ENCODE measurements at regions not wholly inside any gene's neighbourhood (a gene's known extent, or its start where the extent isn't known, plus 50 kb on each side); places are given as distances from the start of the nearest gene placed in this dataset.

DNA sequence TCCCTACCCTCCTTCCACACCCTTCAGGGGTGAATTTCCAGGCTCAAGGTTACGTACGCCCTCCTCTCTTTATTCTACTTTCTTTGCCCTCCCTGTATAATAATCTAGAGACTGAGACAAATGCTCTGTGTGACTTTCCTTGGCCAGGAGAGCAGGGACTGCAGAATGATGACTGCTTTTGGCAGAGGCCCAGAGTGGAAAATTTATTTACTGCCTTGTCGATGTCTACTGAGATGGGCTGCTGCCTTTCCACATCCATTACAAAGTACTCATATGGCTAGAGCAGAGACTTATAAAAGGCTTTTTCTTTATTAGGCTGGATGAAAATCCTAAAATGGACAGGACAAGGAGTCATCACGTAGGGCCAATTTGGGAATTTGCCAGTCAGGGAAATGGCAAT, 576.2 kb downstream of the TUSC7 start:
- no peaks in the 10 kb centered on the region for H3K4me1 ChIP-seq (ENCODE audit: control insufficient read depth, insufficient read depth, low read length)
- no peaks in the 10 kb centered on the region for H3K36me3 ChIP-seq (ENCODE audit: control insufficient read depth, insufficient read depth, low read length)
- no peaks in the 10 kb centered on the region for H3K27me3 ChIP-seq (ENCODE audit: control insufficient read depth, insufficient read depth, low read length)
- H3K4me3 ChIP-seq (ENCODE audit: low read length): no peak overlapping the region
- H3K9ac ChIP-seq (ENCODE audit: low read length): no peak overlapping the region
- no peaks in the 10 kb centered on the region for H3K9me3 ChIP-seq (ENCODE audit: control insufficient read depth, low read length)

DNA sequence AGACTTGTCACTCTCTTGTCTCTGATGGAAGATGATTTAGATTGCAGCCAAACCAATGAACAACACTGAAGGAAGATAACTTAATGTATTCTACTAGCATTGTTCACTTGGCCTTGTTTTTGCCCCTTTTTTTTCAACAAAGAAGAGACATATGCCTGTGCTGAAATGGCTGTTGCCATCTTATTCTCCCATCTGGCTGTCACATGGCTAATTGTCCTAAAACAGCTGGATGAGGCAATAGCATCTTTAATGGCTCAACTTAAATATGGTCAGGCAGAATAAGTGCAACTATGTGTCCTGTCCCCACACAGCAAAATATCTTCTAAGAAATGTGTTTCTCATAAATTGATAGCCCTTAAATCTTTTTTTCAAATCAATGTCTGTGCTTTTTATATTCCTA, 576.9 kb downstream of the TUSC7 start:
- no peaks in the 10 kb centered on the region for H3K4me1 ChIP-seq (ENCODE audit: control insufficient read depth, insufficient read depth, low read length)
- H3K9me3 ChIP-seq (ENCODE audit: control insufficient read depth, low read length): no peaks in the 10 kb centered on the region
- H3K9ac ChIP-seq (ENCODE audit: low read length): no peak overlapping the region
- no peaks in the 10 kb centered on the region for H3K27me3 ChIP-seq (ENCODE audit: control insufficient read depth, insufficient read depth, low read length)
- no peaks in the 10 kb centered on the region for H3K36me3 ChIP-seq (ENCODE audit: control insufficient read depth, insufficient read depth, low read length)
- H3K4me3 ChIP-seq (ENCODE audit: low read length): no peak overlapping the region

DNA sequence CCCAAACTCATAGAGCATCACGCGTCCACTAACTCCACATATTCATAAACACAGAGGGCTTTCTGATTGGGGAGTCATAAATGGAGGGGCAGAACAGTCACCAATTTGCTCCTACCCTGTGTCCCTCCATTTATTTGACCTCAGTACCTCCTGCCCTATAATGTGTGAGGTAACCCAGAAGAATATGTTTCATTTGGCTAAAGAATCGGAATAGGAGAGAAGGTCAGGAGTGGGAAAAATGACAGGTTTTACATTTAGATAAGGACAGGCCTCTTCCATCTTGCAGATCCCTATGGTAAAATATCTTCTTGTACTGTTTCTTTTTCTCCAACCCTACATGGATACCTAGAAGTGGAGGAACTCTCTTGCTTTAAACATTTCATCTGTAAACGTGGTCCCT, 578.0 kb downstream of the TUSC7 start:
- Histone ChIP-seq H3K9ac (ENCODE audit: low read length) (no peak overlapping the region), H3K9me3 (ENCODE audit: control insufficient read depth, low read length) (no peaks in the 10 kb centered on the region), H3K27me3 (ENCODE audit: control insufficient read depth, insufficient read depth, low read length) (no peaks in the 10 kb centered on the region), H3K36me3 (ENCODE audit: control insufficient read depth, insufficient read depth, low read length) (no peaks in the 10 kb centered on the region), H3K4me3 (ENCODE audit: low read length) (no peak overlapping the region), H3K4me1 (ENCODE audit: control insufficient read depth, insufficient read depth, low read length) (no peaks in the 10 kb centered on the region)

DNA sequence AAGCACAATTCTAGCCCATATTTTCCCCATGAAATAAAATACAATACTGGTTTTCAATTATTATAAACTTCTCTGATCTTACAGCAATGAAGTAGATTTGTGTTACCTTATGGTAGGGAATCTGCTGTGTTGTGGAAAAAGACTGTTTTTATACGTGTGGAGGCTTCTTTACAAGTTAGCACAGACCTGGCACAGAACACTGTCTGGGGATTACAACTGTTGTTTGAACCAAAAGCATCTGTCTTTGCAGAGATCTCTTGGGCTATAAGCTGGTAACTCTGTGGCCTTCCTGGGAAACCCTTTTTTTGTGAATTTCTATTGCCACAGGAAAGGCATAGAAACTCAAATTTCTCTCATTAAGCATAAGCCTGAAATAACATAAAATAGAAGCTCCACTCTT, 581.9 kb downstream of the TUSC7 start:
- Histone ChIP-seq H3K4me3 (ENCODE audit: low read length) (no peak overlapping the region), H3K36me3 (ENCODE audit: control insufficient read depth, insufficient read depth, low read length) (no peaks in the 10 kb centered on the region), H3K27me3 (ENCODE audit: control insufficient read depth, insufficient read depth, low read length) (no peaks in the 10 kb centered on the region), H3K4me1 (ENCODE audit: control insufficient read depth, insufficient read depth, low read length) (no peaks in the 10 kb centered on the region), H3K9ac (ENCODE audit: low read length) (no peak overlapping the region), H3K9me3 (ENCODE audit: control insufficient read depth, low read length) (no peaks in the 10 kb centered on the region)

DNA sequence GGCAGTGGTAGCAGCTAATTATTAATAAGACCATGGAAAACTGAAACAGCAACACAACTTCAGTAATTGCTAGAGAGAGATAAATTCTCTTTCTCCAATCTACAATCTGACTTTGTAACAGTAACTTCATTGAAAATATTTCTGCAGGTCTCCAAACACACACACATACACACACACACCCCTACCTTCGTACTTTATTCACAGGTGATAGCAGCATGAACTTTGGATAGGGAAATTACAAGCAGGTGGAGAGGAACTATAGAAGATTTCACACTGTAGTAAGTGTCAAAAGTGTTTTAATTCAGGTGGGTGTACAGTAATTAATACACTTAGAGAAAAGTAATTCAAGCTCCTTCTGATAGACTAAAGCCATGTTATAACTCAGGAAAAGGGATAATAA, 587.5 kb downstream of the TUSC7 start:
- Histone ChIP-seq H3K27me3 (ENCODE audit: control insufficient read depth, insufficient read depth, low read length) (no peaks in the 10 kb centered on the region), H3K9me3 (ENCODE audit: control insufficient read depth, low read length) (no peaks in the 10 kb centered on the region), H3K9ac (ENCODE audit: low read length) (no peak overlapping the region)

DNA sequence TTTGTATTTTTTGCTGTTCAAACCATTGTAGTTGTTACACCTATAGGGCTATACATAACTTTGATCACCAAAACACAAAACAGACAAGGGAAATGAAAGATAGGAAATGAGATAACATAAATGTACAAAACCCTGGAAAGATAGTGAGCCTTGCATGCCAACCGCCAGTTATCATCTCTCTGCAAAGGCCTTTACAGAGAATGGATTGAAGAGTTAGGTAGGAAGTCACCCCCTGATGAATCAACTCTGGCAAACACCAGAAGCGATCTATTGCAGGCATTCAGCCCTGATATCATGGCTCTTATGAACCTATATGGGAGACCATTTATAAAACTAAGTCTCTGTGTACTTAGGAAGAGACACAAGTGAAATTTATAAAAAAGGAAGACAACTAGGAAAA, 588.0 kb downstream of the TUSC7 start:
- H3K4me1 ChIP-seq (ENCODE audit: control insufficient read depth, insufficient read depth, low read length): peaks cover 6% of the 10 kb centered on the region
- no peak overlapping the region for H3K4me3 ChIP-seq (ENCODE audit: low read length)
- H3K27me3 ChIP-seq (ENCODE audit: control insufficient read depth, insufficient read depth, low read length): no peaks in the 10 kb centered on the region
- no peak overlapping the region for H3K9ac ChIP-seq (ENCODE audit: low read length)
- no peaks in the 10 kb centered on the region for H3K9me3 ChIP-seq (ENCODE audit: control insufficient read depth, low read length)
- H3K36me3 ChIP-seq (ENCODE audit: control insufficient read depth, insufficient read depth, low read length): no peaks in the 10 kb centered on the region

More for the DNA sequence above, 587.5 kb downstream of the TUSC7 start:
- Histone ChIP-seq H3K4me1 (ENCODE audit: control insufficient read depth, insufficient read depth, low read length) (peaks cover 6% of the 10 kb centered on the region), H3K36me3 (ENCODE audit: control insufficient read depth, insufficient read depth, low read length) (no peaks in the 10 kb centered on the region), H3K4me3 (ENCODE audit: low read length) (no peak overlapping the region)

DNA sequence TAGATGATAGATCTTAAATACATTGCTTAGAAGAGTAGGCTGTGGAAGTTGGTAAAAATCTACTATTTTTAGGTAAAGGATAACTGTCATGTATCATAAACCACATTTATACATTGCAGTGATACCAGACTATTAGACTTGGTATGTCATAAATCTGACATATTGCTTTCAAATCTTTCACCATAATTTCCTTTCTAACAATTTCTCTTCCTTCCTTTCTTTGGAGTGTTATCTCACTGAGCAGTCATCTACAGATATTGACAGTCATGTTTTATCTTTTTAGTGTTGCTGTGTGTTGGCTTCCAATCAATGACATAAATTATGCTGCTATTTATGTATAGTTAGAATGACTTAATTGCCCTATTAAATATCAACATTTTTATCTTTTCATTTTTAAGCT, 588.7 kb downstream of the TUSC7 start:
- Histone ChIP-seq H3K9me3 (ENCODE audit: control insufficient read depth, low read length) (no peaks in the 10 kb centered on the region), H3K4me3 (ENCODE audit: low read length) (no peak overlapping the region), H3K9ac (ENCODE audit: low read length) (no peak overlapping the region), H3K36me3 (ENCODE audit: control insufficient read depth, insufficient read depth, low read length) (no peaks in the 10 kb centered on the region), H3K4me1 (ENCODE audit: control insufficient read depth, insufficient read depth, low read length) (peaks cover 6% of the 10 kb centered on the region), H3K27me3 (ENCODE audit: control insufficient read depth, insufficient read depth, low read length) (no peaks in the 10 kb centered on the region)

DNA sequence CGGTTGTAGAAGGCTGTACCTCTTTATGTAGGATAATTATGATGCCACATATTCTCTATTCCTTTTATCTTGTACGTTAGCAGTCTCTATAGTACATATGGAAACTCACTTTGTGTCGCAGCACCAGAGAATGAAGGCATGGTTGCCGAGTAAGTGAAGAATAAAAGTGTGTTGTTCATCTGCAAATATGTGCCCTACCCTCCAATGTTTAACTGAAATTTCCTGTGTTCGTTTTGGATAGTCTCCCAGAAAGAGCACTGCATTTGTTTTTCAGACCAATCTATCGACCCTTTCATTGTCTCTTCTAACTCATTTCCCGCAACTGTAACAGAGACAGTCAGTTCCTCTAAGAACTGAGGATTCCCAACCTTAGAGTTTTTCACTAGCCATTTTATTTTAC, 592.8 kb downstream of the TUSC7 start:
- Histone ChIP-seq H3K9me3 (ENCODE audit: control insufficient read depth, low read length) (no peaks in the 10 kb centered on the region), H3K4me3 (ENCODE audit: low read length) (no peak overlapping the region), H3K9ac (ENCODE audit: low read length) (no peak overlapping the region), H3K4me1 (ENCODE audit: control insufficient read depth, insufficient read depth, low read length) (peaks cover 3% of the 10 kb centered on the region), H3K27me3 (ENCODE audit: control insufficient read depth, insufficient read depth, low read length) (no peaks in the 10 kb centered on the region), H3K36me3 (ENCODE audit: control insufficient read depth, insufficient read depth, low read length) (no peaks in the 10 kb centered on the region)

DNA sequence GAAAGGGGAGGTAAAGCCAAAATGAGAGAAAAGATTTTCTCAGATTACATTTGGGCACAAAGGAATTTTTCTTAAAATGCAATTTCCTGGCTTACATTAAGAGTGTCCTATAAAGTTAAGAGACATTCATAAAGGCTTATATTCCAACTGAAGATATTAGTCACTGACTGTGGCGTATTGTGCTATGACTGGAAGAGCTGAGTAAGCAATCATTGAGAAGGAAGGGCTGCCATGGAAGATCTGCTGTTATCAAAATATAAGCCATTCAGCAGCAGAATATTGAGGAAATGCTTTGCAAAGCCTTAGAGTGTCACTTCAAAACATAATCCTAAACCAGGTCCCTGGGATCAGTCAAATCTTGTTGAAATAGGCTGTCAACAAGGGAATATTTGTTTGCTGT, 593.9 kb downstream of the TUSC7 start:
- no peak overlapping the region for H3K4me3 ChIP-seq (ENCODE audit: low read length)
- H3K36me3 ChIP-seq (ENCODE audit: control insufficient read depth, insufficient read depth, low read length): no peaks in the 10 kb centered on the region
- H3K27me3 ChIP-seq (ENCODE audit: control insufficient read depth, insufficient read depth, low read length): no peaks in the 10 kb centered on the region
- no peaks in the 10 kb centered on the region for H3K4me1 ChIP-seq (ENCODE audit: control insufficient read depth, insufficient read depth, low read length)
- no peaks in the 10 kb centered on the region for H3K9me3 ChIP-seq (ENCODE audit: control insufficient read depth, low read length)
- no peak overlapping the region for H3K9ac ChIP-seq (ENCODE audit: low read length)

DNA sequence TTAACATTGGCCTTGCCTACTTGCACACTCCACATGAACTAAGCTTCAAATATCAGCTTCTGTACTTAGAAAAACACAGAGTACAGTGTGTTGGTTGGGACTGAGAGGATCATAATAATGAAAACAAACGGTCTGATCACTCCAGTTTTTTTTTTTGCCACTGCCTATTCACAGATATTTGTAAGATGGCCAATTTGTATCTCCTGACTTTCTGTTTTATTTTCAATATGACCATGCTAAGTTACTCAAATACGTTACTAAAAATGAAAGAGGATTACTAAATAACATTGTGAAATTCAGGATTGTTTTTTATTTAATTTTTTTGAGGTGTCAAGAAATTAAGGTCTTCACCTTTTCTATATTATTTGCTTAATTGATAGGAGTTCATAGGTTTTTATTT, 595.1 kb downstream of the TUSC7 start:
- H3K9ac ChIP-seq (ENCODE audit: low read length): no peak overlapping the region
- no peaks in the 10 kb centered on the region for H3K4me1 ChIP-seq (ENCODE audit: control insufficient read depth, insufficient read depth, low read length)
- no peaks in the 10 kb centered on the region for H3K36me3 ChIP-seq (ENCODE audit: control insufficient read depth, insufficient read depth, low read length)
- H3K9me3 ChIP-seq (ENCODE audit: control insufficient read depth, low read length): no peaks in the 10 kb centered on the region
- no peak overlapping the region for H3K4me3 ChIP-seq (ENCODE audit: low read length)
- no peaks in the 10 kb centered on the region for H3K27me3 ChIP-seq (ENCODE audit: control insufficient read depth, insufficient read depth, low read length)

DNA sequence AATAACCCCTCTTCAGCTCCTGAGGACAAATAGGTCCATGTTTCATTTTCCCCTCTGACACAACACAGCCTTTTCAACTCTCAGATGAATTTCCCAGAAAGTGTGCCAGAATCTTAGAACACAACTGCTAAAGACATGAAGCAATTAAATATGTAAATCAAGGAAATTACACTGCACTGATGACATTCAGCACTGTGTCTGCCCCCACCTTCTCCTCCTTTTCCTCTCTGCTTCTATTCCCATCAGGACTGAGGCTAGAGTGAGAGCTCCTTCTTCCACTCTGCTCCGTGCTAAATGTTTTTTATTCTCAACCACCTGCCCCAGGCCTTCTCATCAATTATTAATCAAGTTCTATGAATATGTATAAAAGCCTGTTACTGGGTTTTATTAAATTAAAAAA, 596.1 kb downstream of the TUSC7 start:
- Histone ChIP-seq H3K36me3 (ENCODE audit: control insufficient read depth, insufficient read depth, low read length) (no peaks in the 10 kb centered on the region), H3K9ac (ENCODE audit: low read length) (no peak overlapping the region), H3K9me3 (ENCODE audit: control insufficient read depth, low read length) (no peaks in the 10 kb centered on the region), H3K4me3 (ENCODE audit: low read length) (no peak overlapping the region), H3K4me1 (ENCODE audit: control insufficient read depth, insufficient read depth, low read length) (no peaks in the 10 kb centered on the region), H3K27me3 (ENCODE audit: control insufficient read depth, insufficient read depth, low read length) (no peaks in the 10 kb centered on the region)

DNA sequence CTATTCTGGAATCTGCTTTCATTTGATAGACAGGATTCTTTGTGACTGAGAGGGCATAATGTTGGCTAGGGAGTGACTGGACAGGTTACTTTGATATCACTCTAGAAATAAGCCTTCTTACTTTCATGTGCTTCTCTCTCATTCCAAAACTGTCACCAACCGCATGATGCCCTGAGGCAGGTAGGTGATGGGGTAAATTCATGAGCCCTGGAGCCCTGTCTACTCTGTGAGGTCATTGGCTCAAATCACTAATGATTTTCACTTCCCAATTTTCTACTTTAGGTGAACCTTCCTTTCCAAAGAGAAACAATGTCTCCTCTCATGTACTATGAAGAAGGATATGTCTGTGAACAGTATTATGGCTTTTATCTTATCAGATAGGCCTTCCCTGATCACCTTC, 596.7 kb downstream of the TUSC7 start:
- H3K9me3 ChIP-seq (ENCODE audit: control insufficient read depth, low read length): no peaks in the 10 kb centered on the region
- no peaks in the 10 kb centered on the region for H3K36me3 ChIP-seq (ENCODE audit: control insufficient read depth, insufficient read depth, low read length)
- H3K4me1 ChIP-seq (ENCODE audit: control insufficient read depth, insufficient read depth, low read length): no peaks in the 10 kb centered on the region
- no peaks in the 10 kb centered on the region for H3K27me3 ChIP-seq (ENCODE audit: control insufficient read depth, insufficient read depth, low read length)
- no peak overlapping the region for H3K9ac ChIP-seq (ENCODE audit: low read length)
- no peak overlapping the region for H3K4me3 ChIP-seq (ENCODE audit: low read length)

DNA sequence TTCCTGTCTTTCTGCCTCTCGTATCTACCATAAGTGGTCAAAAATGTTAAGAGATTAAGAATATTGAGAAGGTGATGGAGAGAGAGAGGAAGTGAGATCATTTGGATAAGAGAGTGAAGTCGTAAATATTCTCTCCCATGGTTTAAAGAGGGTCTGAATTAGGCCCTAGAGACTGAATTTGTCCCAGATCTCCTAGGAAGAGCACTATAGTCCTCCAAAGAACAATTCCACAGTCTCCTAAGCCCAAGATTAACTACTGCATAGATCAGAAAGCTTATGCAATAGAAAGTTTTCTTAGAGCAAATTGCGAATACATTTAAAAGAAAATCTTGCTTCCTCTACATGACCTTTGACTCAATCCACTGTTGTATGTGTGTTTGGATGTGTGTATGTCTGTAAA, 598.8 kb downstream of the TUSC7 start:
- Histone ChIP-seq H3K9me3 (ENCODE audit: control insufficient read depth, low read length) (no peaks in the 10 kb centered on the region), H3K9ac (ENCODE audit: low read length) (no peak overlapping the region), H3K4me3 (ENCODE audit: low read length) (no peak overlapping the region), H3K36me3 (ENCODE audit: control insufficient read depth, insufficient read depth, low read length) (no peaks in the 10 kb centered on the region), H3K4me1 (ENCODE audit: control insufficient read depth, insufficient read depth, low read length) (no peaks in the 10 kb centered on the region), H3K27me3 (ENCODE audit: control insufficient read depth, insufficient read depth, low read length) (no peaks in the 10 kb centered on the region)

Data from mucosa of stomach (tissue), 1 donor.